CD4-positive, alpha-beta T cell (primary cell): ENCODE measurements at regions not wholly inside any gene's neighbourhood (a gene's known extent, or its start where the extent isn't known, plus 50 kb on each side); places are given as distances from the start of the nearest gene placed in this dataset.

Experiments
- ATAC-seq: fragments of 200-7000 bp; cut with Tn5 transposase; one replicate; pipeline ENCODE4 v1.10.0; 2022; ENCODE audit warnings: mild to moderate bottlenecking; ENCODE audit not compliant: poor library complexity
- CTCF ChIA-PET: fragments of 350-600 bp; sonication (Branson Sonifier 250); formaldehyde crosslinking; loops from one replicate; lab custom pipeline; 2021; ENCODE audit warnings: antibody characterized with exemption, inconsistent platforms; lab: Charles Lee
- POLR2A ChIA-PET: fragments of 350-600 bp; sonication (Branson Sonifier 250); formaldehyde crosslinking; loops from one replicate; lab custom pipeline; 2021; ENCODE audit warnings: antibody characterized with exemption, inconsistent platforms; lab: Charles Lee
- DNase-seq, 14 experiments: peaks; one replicate each; pipeline ENCODE4 v3.0.0-alpha.2; 2013 to 2020; ENCODE audit warnings: mixed read lengths in 2 of 14
- H3K27ac ChIP-seq, 2 donors: one replicate each; pipeline versions ENCODE4 v1.5.1 to v1.7.0; 2013; ENCODE audit warnings: low read length in 2 of 2, low read depth in 1 of 2, mild to moderate bottlenecking in 1 of 2
- H3K27me3 ChIP-seq, 2 experiments: 1 replicate in 1 of 2; 2 replicates in 1 of 2; pipeline versions ENCODE4 v1.6.1 to v1.7.0; 2013; ENCODE audit warnings: low read length in 2 of 2, control low read depth in 1 of 2, mild to moderate bottlenecking in 1 of 2, moderate library complexity in 1 of 2; ENCODE audit not compliant: insufficient read depth in 2 of 2, control insufficient read depth in 1 of 2
- H3K36me3 ChIP-seq: one replicate; pipeline ENCODE4 v1.6.1; 2013; ENCODE audit warnings: low read length, control low read depth; ENCODE audit not compliant: insufficient read depth
- H3K4me1 ChIP-seq: one replicate; pipeline ENCODE4 v1.6.1; 2013; ENCODE audit warnings: low read length, control low read depth; ENCODE audit not compliant: insufficient read depth
- H3K4me3 ChIP-seq: one replicate; pipeline ENCODE4 v1.5.1; 2013; ENCODE audit warnings: mild to moderate bottlenecking, low read length, moderate library complexity
- H3K9me3 ChIP-seq, 2 experiments: 1 replicate in 1 of 2; 2 replicates in 1 of 2; pipeline versions ENCODE4 v1.6.1 to v1.7.0; 2013; ENCODE audit warnings: low read length in 2 of 2, mild to moderate bottlenecking in 2 of 2, control low read depth in 1 of 2, moderate library complexity in 1 of 2; ENCODE audit not compliant: control insufficient read depth in 1 of 2, insufficient read depth in 1 of 2
- H3K27ac Mint-ChIP-seq: one replicate; pipeline ENCODE4 v1.8.0; 2020; ENCODE audit warnings: mixed read lengths
- H3K27me3 Mint-ChIP-seq: one replicate; pipeline ENCODE4 v1.8.0; 2021; ENCODE audit warnings: mixed read lengths
- H3K36me3 Mint-ChIP-seq: one replicate; pipeline ENCODE4 v1.8.0; 2021; ENCODE audit warnings: low read depth, mixed read lengths
- H3K4me1 Mint-ChIP-seq: one replicate; pipeline ENCODE4 v1.8.0; 2021; ENCODE audit warnings: low read depth, mixed read lengths
- H3K4me3 Mint-ChIP-seq: one replicate; pipeline ENCODE4 v1.8.0; 2020; ENCODE audit warnings: mild to moderate bottlenecking, mixed read lengths
- H3K9me3 Mint-ChIP-seq: one replicate; pipeline ENCODE4 v1.8.0; 2020; ENCODE audit warnings: mixed read lengths
- CTCF ChIP-seq: fragments of 200-600 bp; IDR thresholded peaks from one replicate; pipeline ENCODE4 v1.8.0; 2022; ENCODE audit warnings: antibody characterized with exemption, mild to moderate bottlenecking
- intact Hi-C, 2 experiments: fragments of 100-400 bp; cut with DNase I in 1 of 2; cut with micrococcal nuclease in 1 of 2; formaldehyde crosslinking; loops; one replicate each; pipeline versions ENCODE4 v1.15.1 to v1.9.0; 2023 to 2025; cut with DNase I, micrococcal nuclease

- H3K27ac ChIP-seq: no peak overlapping the region
- H3K27ac Mint-ChIP-seq: no peak overlapping the region
- peaks cover 3% of the 10 kb centered on the region for H3K9me3 Mint-ChIP-seq
- no peaks in the 10 kb centered on the region for H3K4me1 Mint-ChIP-seq
- no peaks in the 10 kb centered on the region for H3K27me3 ChIP-seq
- H3K36me3 ChIP-seq: no peaks in the 10 kb centered on the region
- H3K4me3 ChIP-seq: no peak overlapping the region
- peaks cover 12 to 38% of the 10 kb centered on the region in 2 experiments for H3K9me3 ChIP-seq
- no peaks in the 10 kb centered on the region for H3K4me1 ChIP-seq
- TF ChIP-seq CTCF: no peak
- H3K4me3 Mint-ChIP-seq: no peak overlapping the region
- no peaks in the 10 kb centered on the region for H3K36me3 Mint-ChIP-seq
- intact Hi-C loops: no loop called here
- ATAC-seq: no peak
- peaks cover 5% of the 10 kb centered on the region for H3K27me3 Mint-ChIP-seq
- ChIA-PET POLR2A (no interaction called here), CTCF (no interaction called here)
- DNase-seq: no peak
Observed at GRCh38 chr6:137655291-137655690, 161.1 kb upstream of the OLIG3 start.

- Histone ChIP-seq H3K9me3 (peaks cover 12 to 38% of the 10 kb centered on the region in 2 experiments), H3K27me3 (no peaks in the 10 kb centered on the region), H3K27ac (no peak overlapping the region), H3K4me3 (no peak overlapping the region), H3K4me1 (no peaks in the 10 kb centered on the region), H3K36me3 (no peaks in the 10 kb centered on the region)
- Mint-ChIP-seq H3K27ac (no peak overlapping the region), H3K9me3 (peaks cover 3% of the 10 kb centered on the region), H3K4me3 (no peak overlapping the region), H3K27me3 (no peaks in the 10 kb centered on the region), H3K4me1 (no peaks in the 10 kb centered on the region), H3K36me3 (no peaks in the 10 kb centered on the region)
- CTCF ChIA-PET: no interaction called here
- intact Hi-C loops: no loop called here
- DNase-seq (no peak), ATAC-seq (no peak)
- POLR2A ChIA-PET: no interaction called here
- TF ChIP-seq CTCF: no peak
Observed at GRCh38 chr6:137656735-137657134, 162.5 kb upstream of the OLIG3 start.

GRCh38 chr6:137657351-137657911 lies 163.2 kb upstream of the OLIG3 start:
- H3K36me3 Mint-ChIP-seq: no peaks in the 10 kb centered on the region
- no peaks in the 10 kb centered on the region for H3K27me3 ChIP-seq
- ATAC-seq (no peak), DNase-seq (no peak)
- peaks cover 10 to 32% of the 10 kb centered on the region in 2 experiments for H3K9me3 ChIP-seq
- POLR2A ChIA-PET: no interaction called here
- no peak overlapping the region for H3K4me3 Mint-ChIP-seq
- H3K4me1 ChIP-seq: no peaks in the 10 kb centered on the region
- H3K4me1 Mint-ChIP-seq: no peaks in the 10 kb centered on the region
- H3K4me3 ChIP-seq: no peak overlapping the region
- H3K27me3 Mint-ChIP-seq: no peaks in the 10 kb centered on the region
- TF ChIP-seq CTCF: no peak
- H3K27ac ChIP-seq: no peak overlapping the region
- peaks cover 3% of the 10 kb centered on the region for H3K9me3 Mint-ChIP-seq
- no peak overlapping the region for H3K27ac Mint-ChIP-seq
- intact Hi-C loops: no loop called here
- no peaks in the 10 kb centered on the region for H3K36me3 ChIP-seq
- CTCF ChIA-PET: no interaction called here
